ENCODE measurements at regions not wholly inside any gene's neighbourhood (a gene's known extent, or its start where the extent isn't known, plus 50 kb on each side); places are given as distances from the start of the nearest gene placed in this dataset.

GRCh38 chr13:24615114-24615513, 65.1 kb upstream of the ATP12A start:
- TF ChIP-seq CTCF (conservative IDR thresholded peaks at IDR 0.05) (no peak), ZFX (IDR thresholded peaks at IDR 0.05) (no peak)
